HepG2 (cell line): ENCODE measurements at regions not wholly inside any gene's neighbourhood (a gene's known extent, or its start where the extent isn't known, plus 50 kb on each side); places are given as distances from the start of the nearest gene placed in this dataset.

Source experiments
- ATAC-seq: fragments of 200-7000 bp; cut with Tn5 transposase; 3 replicates; pipeline ENCODE4 v1.9.1; 2020; ENCODE audit warnings: mild to moderate bottlenecking, moderate library complexity
- BruUV-seq: library from RNA; stranded (reverse); fragments of 400-500 nt; replicated peaks from 2 replicates; lab custom pipeline; 2021; lab: Mats Ljungman, UMichigan
- CTCF ChIA-PET: fragments of 300-600 bp; formaldehyde crosslinking; extraction: SDS; loops from one replicate; lab custom pipeline; 2021; ENCODE audit warnings: low total read pairs, inconsistent platforms, low intra/inter-chr PET ratio; lab: Yijun Ruan, JAX
- POLR2A ChIA-PET: fragments of 350-600 bp; sonication (Branson Sonifier 250); formaldehyde crosslinking; loops from one replicate; lab custom pipeline; 2020; ENCODE audit warnings: antibody characterized with exemption, inconsistent platforms; lab: Yijun Ruan, JAX
- DNase-seq: peaks from one replicate; pipeline ENCODE4 v3.0.0-alpha.2; 2015; ENCODE audit warnings: low spot score
- FAIRE-seq: peaks from 3 replicates; lab custom pipeline; 2011; peaks lifted over from hg19 to GRCh38; lab: Jason Lieb, UNC
- H2AFZ ChIP-seq: one replicate; pipeline ENCODE4 v1.6.1; 2011; ENCODE audit warnings: low read length, inconsistent platforms
- H3K27ac ChIP-seq: fragments of 300-600 bp; 3 replicates; pipeline ENCODE4 v1.8.0; 2011; ENCODE audit warnings: mixed run types, mild to moderate bottlenecking, mixed read lengths, low read length, inconsistent platforms; ENCODE audit not compliant: insufficient read depth; ENCODE audit errors: extremely low read length
- H3K27me3 ChIP-seq, 2 experiments: fragments of 200-600 bp in 1 of 2; 2 replicates in 1 of 2; 3 replicates in 1 of 2; pipeline versions ENCODE4 v1.6.0 to v1.8.0; 2011; ENCODE audit warnings: low read length in 2 of 2, mild to moderate bottlenecking in 2 of 2, moderate library complexity in 2 of 2, inconsistent platforms in 1 of 2; ENCODE audit not compliant: insufficient read depth in 2 of 2, control insufficient read depth in 1 of 2
- H3K36me3 ChIP-seq, 2 experiments: fragments of 200-600 bp in 1 of 2; replicated peaks in 1 of 2; 2 replicates in 1 of 2; 3 replicates in 1 of 2; pipeline versions ENCODE4 v1.5.1 to v1.8.0; 2011; ENCODE audit warnings: low read length in 2 of 2, inconsistent platforms in 1 of 2; ENCODE audit not compliant: insufficient read depth in 2 of 2, control insufficient read depth in 1 of 2
- H3K4me1 ChIP-seq: 2 replicates; pipeline ENCODE4 v1.5.1; 2012; ENCODE audit warnings: low read length, inconsistent platforms; ENCODE audit not compliant: insufficient read depth
- H3K4me2 ChIP-seq: 2 replicates; pipeline ENCODE4 v1.6.0; 2011; ENCODE audit warnings: low read depth, low read length, inconsistent platforms
- H3K4me3 ChIP-seq, 3 experiments: fragments of 200-600 bp in 1 of 3; sonication (generic), shearing (Covaris generic) in 1 of 3; replicated peaks in 1 of 3; 2 replicates each; pipeline ENCODE4 v1.5.1; 2011 to 2016; ENCODE audit warnings: low read length in 3 of 3, inconsistent platforms in 2 of 3, low read depth in 2 of 3, mild to moderate bottlenecking in 2 of 3, control low read depth in 1 of 3, mixed read lengths in 1 of 3; ENCODE audit not compliant: insufficient read depth in 1 of 3
- H3K79me2 ChIP-seq: one replicate; pipeline ENCODE4 v1.6.1; 2011; ENCODE audit warnings: low read length, inconsistent platforms; ENCODE audit not compliant: insufficient read depth
- H3K9ac ChIP-seq: 2 replicates; pipeline ENCODE4 v1.6.0; 2011; ENCODE audit warnings: mild to moderate bottlenecking, low read depth, low read length, inconsistent platforms; ENCODE audit not compliant: insufficient read depth
- H3K9me3 ChIP-seq: 2 replicates; pipeline ENCODE4 v1.5.1; 2012; ENCODE audit warnings: mild to moderate bottlenecking, low read length
- H4K20me1 ChIP-seq: 2 replicates; pipeline ENCODE4 v1.6.0; 2011; ENCODE audit warnings: inconsistent platforms, mild to moderate bottlenecking, low read length, moderate library complexity; ENCODE audit not compliant: insufficient read depth
- ATRX ChIP-seq: sonication (generic); formaldehyde crosslinking; IDR thresholded peaks from 2 replicates; pipeline ENCODE4 v1.4.0; 2020; ENCODE audit warnings: missing genetic modification reagents, borderline replicate concordance
- HCFC1 ChIP-seq: fragments of 150-350 bp; IDR thresholded peaks from 2 replicates; pipeline ENCODE4 v1.6.1; 2014; ENCODE audit warnings: low read depth, low read length
- HMGXB3 ChIP-seq: sonication (generic); formaldehyde crosslinking; IDR thresholded peaks from 2 replicates; pipeline ENCODE4 v1.4.0; 2020; ENCODE audit warnings: missing genetic modification reagents, borderline replicate concordance
- HNRNPK ChIP-seq: fragments of 200-400 bp; formaldehyde crosslinking; IDR thresholded peaks from 2 replicates; pipeline ENCODE4 v1.6.1; 2018; ENCODE audit warnings: low read length, low read depth, moderate library complexity, mild to moderate bottlenecking; ENCODE audit not compliant: poor library complexity, severe bottlenecking
- HOXA5 ChIP-seq: sonication (generic); formaldehyde crosslinking; IDR thresholded peaks from 2 replicates; pipeline ENCODE4 v1.4.0; 2020; ENCODE audit warnings: missing genetic modification reagents
- NONO ChIP-seq, 2 experiments: fragments of 450-650 bp in 1 of 2; sonication (generic) in 1 of 2; formaldehyde crosslinking in 1 of 2; IDR thresholded peaks in 1 of 2; conservative IDR thresholded peaks in 1 of 2; 2 replicates each; pipeline versions ENCODE4 v1.6.1 to v1.8.0; 2017 to 2022; ENCODE audit warnings: mild to moderate bottlenecking in 1 of 2, missing genetic modification reagents in 1 of 2, moderate library complexity in 1 of 2
- ZBTB21 ChIP-seq: sonication (generic); formaldehyde crosslinking; IDR thresholded peaks from 2 replicates; pipeline ENCODE4 v1.4.0; 2020; ENCODE audit warnings: missing genetic modification reagents
- ZNF382 ChIP-seq: sonication (generic); formaldehyde crosslinking; IDR thresholded peaks from 2 replicates; pipeline ENCODE4 v1.5.0; 2020; ENCODE audit warnings: missing genetic modification reagents, mild to moderate bottlenecking, borderline replicate concordance
- ZNF547 ChIP-seq: sonication (generic); formaldehyde crosslinking; IDR thresholded peaks from 2 replicates; pipeline ENCODE4 v1.5.1; 2020; ENCODE audit warnings: mild to moderate bottlenecking, missing genetic modification reagents
- ZNF678 ChIP-seq: sonication (generic); formaldehyde crosslinking; IDR thresholded peaks from 2 replicates; pipeline ENCODE4 v1.4.0; 2020; ENCODE audit warnings: mild to moderate bottlenecking, missing genetic modification reagents
- WGBS: methylation state at CpG from one replicate; pipeline ENCODE4 v1.1.6; 2017; ENCODE audit warnings: low lambda C conversion rate; 5-methylcytosine and 5-hydroxymethylcytosine counted together
- in situ Hi-C: cut with HindIII; loops from 2 replicates; pipeline ENCODE4 v1.10.0; 2017; ENCODE audit warnings: low pct_unique_long_range_greater_than_20kb; ENCODE audit not compliant: extremely low pct_ligation_motif_present
- intact Hi-C: fragments of 100-400 bp; cut with micrococcal nuclease; formaldehyde crosslinking; loops from one replicate; pipeline ENCODE4 v1.10.0; 2022; ENCODE audit not compliant: unreplicated experiment
- TF ChIP-seq, protein P1 (sequence below): sonication (generic); formaldehyde crosslinking; IDR thresholded peaks from 2 replicates; pipeline ENCODE4 v1.5.0; 2020; ENCODE audit warnings: missing genetic modification reagents

DNA sequence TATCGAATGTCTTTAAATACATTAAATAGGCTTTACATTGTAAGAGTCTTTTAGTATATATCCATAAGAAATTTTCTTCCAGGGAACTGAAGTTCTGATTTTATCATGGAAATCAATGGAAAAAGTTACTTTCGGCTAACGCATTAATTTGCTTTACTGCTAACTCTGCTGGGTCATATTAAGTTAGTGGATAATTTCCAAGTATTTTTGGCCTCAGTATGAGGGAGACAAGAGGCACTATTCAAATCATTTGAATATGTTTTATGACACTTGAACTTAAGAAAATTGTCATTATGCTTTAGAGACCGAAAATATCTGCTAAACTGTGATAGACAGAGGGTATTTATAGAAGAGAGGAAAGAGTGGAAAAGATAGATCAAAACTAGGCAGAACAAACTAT is 237.5 kb downstream of the PCDH7 start (continued):
- no peak for TF ChIP-seq ATRX (CRISPR knock-in tag)
- no peak for TF ChIP-seq NONO (IDR thresholded peaks at IDR 0.05)
- no peak for TF ChIP-seq NONO (CRISPR knock-in tag; conservative IDR thresholded peaks at IDR 0.05)
- no peak for TF ChIP-seq ZBTB21 (CRISPR knock-in tag)
- TF ChIP-seq HCFC1 = no peak

- Histone ChIP-seq H3K4me1 (no peaks in the 10 kb centered on the region), H2AFZ (no peak overlapping the region), H3K27me3 (no peaks in the 10 kb centered on the region), H3K36me3 (no peaks in the 10 kb centered on the region), H3K4me3 (no peak overlapping the region), H3K4me2 (no peak overlapping the region), H3K27ac (no peak overlapping the region), H3K9ac (no peak overlapping the region), H3K9me3 (no peaks in the 10 kb centered on the region), H3K79me2 (no peaks in the 10 kb centered on the region), H4K20me1 (no peaks in the 10 kb centered on the region)
- TF ChIP-seq HOXA5 = no peak
- peak; percentile 69 for TF ChIP-seq HNRNPK
- DNase-seq (no peak), ATAC-seq (no peak), FAIRE-seq (no peak)
- intact Hi-C loops (no loop called here), in situ Hi-C loops (no loop called here)
- no TSS peak for BruUV-seq
- ChIA-PET CTCF (no interaction called here), POLR2A (no interaction called here)
- 1% methylated on average over 3 of the region's 3 CpGs for WGBS
These were observed 239.8 kb downstream of the PCDH7 start for GRCh38 chr4:30959781-30960485.

- intact Hi-C loops = no loop called here
- Histone ChIP-seq H3K79me2 (no peaks in the 10 kb centered on the region), H3K4me2 (no peak overlapping the region), H3K4me3 (no peak overlapping the region), H3K27me3 (no peaks in the 10 kb centered on the region), H4K20me1 (no peaks in the 10 kb centered on the region), H2AFZ (no peak overlapping the region), H3K4me1 (no peaks in the 10 kb centered on the region), H3K9ac (no peak overlapping the region), H3K27ac (no peak overlapping the region), H3K9me3 (no peaks in the 10 kb centered on the region), H3K36me3 (no peaks in the 10 kb centered on the region)
- no peak for FAIRE-seq
- in situ Hi-C loops = no loop called here
- BruUV-seq = no TSS peak
- no peak for DNase-seq
- POLR2A ChIA-PET = no interaction called here
- CTCF ChIA-PET = no interaction called here
- no peak for ATAC-seq
- TF ChIP-seq ZNF678 (CRISPR knock-in tag) (no peak), ZNF382 (no peak), HMGXB3 (no peak), ZNF547 (CRISPR knock-in tag) (no peak)
- TF ChIP-seq, protein P1, sequence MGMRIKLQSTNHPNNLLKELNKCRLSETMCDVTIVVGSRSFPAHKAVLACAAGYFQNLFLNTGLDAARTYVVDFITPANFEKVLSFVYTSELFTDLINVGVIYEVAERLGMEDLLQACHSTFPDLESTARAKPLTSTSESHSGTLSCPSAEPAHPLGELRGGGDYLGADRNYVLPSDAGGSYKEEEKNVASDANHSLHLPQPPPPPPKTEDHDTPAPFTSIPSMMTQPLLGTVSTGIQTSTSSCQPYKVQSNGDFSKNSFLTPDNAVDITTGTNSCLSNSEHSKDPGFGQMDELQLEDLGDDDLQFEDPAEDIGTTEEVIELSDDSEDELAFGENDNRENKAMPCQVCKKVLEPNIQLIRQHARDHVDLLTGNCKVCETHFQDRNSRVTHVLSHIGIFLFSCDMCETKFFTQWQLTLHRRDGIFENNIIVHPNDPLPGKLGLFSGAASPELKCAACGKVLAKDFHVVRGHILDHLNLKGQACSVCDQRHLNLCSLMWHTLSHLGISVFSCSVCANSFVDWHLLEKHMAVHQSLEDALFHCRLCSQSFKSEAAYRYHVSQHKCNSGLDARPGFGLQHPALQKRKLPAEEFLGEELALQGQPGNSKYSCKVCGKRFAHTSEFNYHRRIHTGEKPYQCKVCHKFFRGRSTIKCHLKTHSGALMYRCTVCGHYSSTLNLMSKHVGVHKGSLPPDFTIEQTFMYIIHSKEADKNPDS (CRISPR knock-in tag) = no peak
These were observed 242.8 kb downstream of the PCDH7 start for GRCh38 chr4:30962939-30963338.
